ENCODE measurements at regions not wholly inside any gene's neighbourhood (a gene's known extent, or its start where the extent isn't known, plus 50 kb on each side); places are given as distances from the start of the nearest gene placed in this dataset.

GRCh38 chr4:171594293-171594692, 218.9 kb upstream of the GALNTL6 start:
- TF ChIP-seq ESRRA (IDR thresholded peaks at IDR 0.05; ENCODE audit: borderline replicate concordance, low read length): no peak
- no peak for TF ChIP-seq EP300 (IDR thresholded peaks at IDR 0.05)
- TF ChIP-seq RFX5 (IDR thresholded peaks at IDR 0.05): no peak
- TF ChIP-seq POLR2A (IDR thresholded peaks at IDR 0.05; ENCODE audit: low read length): no peak
- no peak for TF ChIP-seq JUN (IDR thresholded peaks at IDR 0.05)
- TF ChIP-seq CHD4 (IDR thresholded peaks at IDR 0.05; ENCODE audit: borderline replicate concordance): no peak
- TF ChIP-seq CTCF (IDR thresholded peaks at IDR 0.05): no peak
- no peak for TF ChIP-seq KDM5A (IDR thresholded peaks at IDR 0.05)
- TF ChIP-seq MYC (IDR thresholded peaks at IDR 0.05; ENCODE audit: borderline replicate concordance, low read length): no peak
- TF ChIP-seq E2F6 (IDR thresholded peaks at IDR 0.05; ENCODE audit: borderline replicate concordance, low read depth): no peak

Measured in A549 (cell line).